Tibial nerve (tissue), 4 donors: ENCODE measurements at regions not wholly inside any gene's neighbourhood (a gene's known extent, or its start where the extent isn't known, plus 50 kb on each side); places are given as distances from the start of the nearest gene placed in this dataset.

Experiments
- CTCF ChIP-seq, 5 experiments: fragments of 200-600 bp in 3 of 5; fragments of 450-650 bp in 2 of 5; sonication (generic) in 3 of 5; IDR thresholded peaks; one replicate each; pipeline ENCODE4 v1.5.1; 2016 to 2019; ENCODE audit warnings: antibody characterized with exemption in 5 of 5, mild to moderate bottlenecking in 3 of 5, moderate library complexity in 2 of 5
- EP300 ChIP-seq, 2 donors: sonication (generic); formaldehyde crosslinking; IDR thresholded peaks; one replicate each; pipeline ENCODE4 v1.6.1; 2017; ENCODE audit warnings: antibody characterized with exemption in 2 of 2, mild to moderate bottlenecking in 1 of 2
- POLR2A ChIP-seq, 2 donors: fragments of 450-650 bp; IDR thresholded peaks; one replicate each; pipeline ENCODE4 v1.6.1; 2017; ENCODE audit warnings: antibody characterized with exemption in 2 of 2, mild to moderate bottlenecking in 2 of 2, moderate library complexity in 2 of 2

GRCh38 chr12:87928031-87928430, 101.2 kb downstream of the C12orf50 start:
- TF ChIP-seq POLR2A (IDR thresholded peaks at IDR 0.05) (no peak), CTCF (IDR thresholded peaks at IDR 0.05) (no peak), EP300 (IDR thresholded peaks at IDR 0.05) (no peak)
